Liver (tissue), 8 donors: ENCODE measurements at regions not wholly inside any gene's neighbourhood (a gene's known extent, or its start where the extent isn't known, plus 50 kb on each side); places are given as distances from the start of the nearest gene placed in this dataset.

Experiments
- DNase-seq: peaks from one replicate; pipeline ENCODE4 v3.0.0-alpha.2; 2017; ENCODE audit warnings: low spot score
- H3K27ac ChIP-seq, 2 donors: one replicate each; pipeline ENCODE4 v1.7.0; 2013; ENCODE audit warnings: inconsistent platforms in 2 of 2, low read length in 2 of 2, control low read depth in 1 of 2, low read depth in 1 of 2, mild to moderate bottlenecking in 1 of 2
- H3K27me3 ChIP-seq, 4 donors: one replicate each; pipeline versions ENCODE4 v1.6.1 to v1.7.0; 2013; ENCODE audit warnings: low read length in 3 of 4, inconsistent platforms in 1 of 4, mild to moderate bottlenecking in 1 of 4, moderate library complexity in 1 of 4; ENCODE audit not compliant: control insufficient read depth in 4 of 4, insufficient read depth in 4 of 4
- H3K36me3 ChIP-seq, 4 donors: one replicate each; pipeline versions ENCODE4 v1.6.1 to v1.7.0; 2013; ENCODE audit warnings: low read length in 3 of 4, mild to moderate bottlenecking in 3 of 4, low read depth in 1 of 4, moderate library complexity in 1 of 4; ENCODE audit not compliant: control insufficient read depth in 4 of 4, insufficient read depth in 3 of 4
- H3K4me1 ChIP-seq, 4 donors: one replicate each; pipeline versions ENCODE4 v1.6.1 to v1.7.0; 2013; ENCODE audit warnings: low read length in 3 of 4, mild to moderate bottlenecking in 3 of 4, moderate library complexity in 1 of 4; ENCODE audit not compliant: control insufficient read depth in 4 of 4, insufficient read depth in 4 of 4
- H3K4me3 ChIP-seq, 3 donors: one replicate each; pipeline versions ENCODE4 v1.6.1 to v1.7.0; 2013; ENCODE audit warnings: low read length in 3 of 3, control low read depth in 1 of 3, low read depth in 1 of 3, mild to moderate bottlenecking in 1 of 3
- H3K9ac ChIP-seq, 2 donors: one replicate each; pipeline ENCODE4 v1.7.0; 2013; ENCODE audit warnings: low read length in 2 of 2, mild to moderate bottlenecking in 2 of 2, moderate library complexity in 2 of 2, control low read depth in 1 of 2, low read depth in 1 of 2
- H3K9me3 ChIP-seq, 4 donors: one replicate each; pipeline versions ENCODE4 v1.6.1 to v1.7.0; 2013; ENCODE audit warnings: low read length in 3 of 4; ENCODE audit not compliant: control insufficient read depth in 4 of 4
- ATF3 ChIP-seq: IDR thresholded peaks from 2 replicates; pipeline ENCODE4 v1.6.1; 2016; ENCODE audit warnings: antibody characterized with exemption
- CTCF ChIP-seq: fragments of 150-350 bp; IDR thresholded peaks from 2 replicates; pipeline ENCODE4 v1.5.1; 2017; ENCODE audit warnings: improper control_type of control experiment, low read depth, low read length; ENCODE audit not compliant: missing input control
- EGR1 ChIP-seq, 2 donors: IDR thresholded peaks; 2 replicates each; pipeline ENCODE4 v1.6.1; 2016 to 2018; ENCODE audit warnings: antibody characterized with exemption in 2 of 2, low read depth in 2 of 2
- FOXA1 ChIP-seq: IDR thresholded peaks from 2 replicates; pipeline ENCODE4 v1.6.1; 2016; ENCODE audit warnings: antibody characterized with exemption
- FOXA2 ChIP-seq: IDR thresholded peaks from 2 replicates; pipeline ENCODE4 v1.6.1; 2016; ENCODE audit warnings: antibody characterized with exemption
- GABPA ChIP-seq, 2 donors: IDR thresholded peaks in 1 of 2; conservative IDR thresholded peaks in 1 of 2; 2 replicates each; pipeline ENCODE4 v1.6.1; 2016; ENCODE audit warnings: antibody characterized with exemption in 2 of 2, mild to moderate bottlenecking in 1 of 2, moderate library complexity in 1 of 2
- HNF4A ChIP-seq, 2 donors: conservative IDR thresholded peaks; 2 replicates each; pipeline ENCODE4 v1.6.1; 2016; ENCODE audit warnings: antibody characterized with exemption in 2 of 2, mild to moderate bottlenecking in 2 of 2
- HNF4G ChIP-seq: IDR thresholded peaks from 2 replicates; pipeline ENCODE4 v1.6.1; 2016; ENCODE audit warnings: antibody characterized with exemption
- JUND ChIP-seq, 2 donors: IDR thresholded peaks; 2 replicates each; pipeline ENCODE4 v1.6.1; 2016; ENCODE audit warnings: antibody characterized with exemption in 2 of 2
- MAX ChIP-seq: IDR thresholded peaks from 2 replicates; pipeline ENCODE4 v1.6.1; 2016; ENCODE audit warnings: antibody characterized with exemption
- NR2F2 ChIP-seq: IDR thresholded peaks from 2 replicates; pipeline ENCODE4 v1.6.1; 2016; ENCODE audit warnings: antibody characterized with exemption
- RAD21 ChIP-seq, 2 donors: IDR thresholded peaks; 2 replicates each; pipeline ENCODE4 v1.6.1; 2016; ENCODE audit warnings: antibody characterized with exemption in 2 of 2, mild to moderate bottlenecking in 2 of 2
- REST ChIP-seq: IDR thresholded peaks from 2 replicates; pipeline ENCODE4 v1.6.1; 2016; ENCODE audit warnings: antibody characterized with exemption, mild to moderate bottlenecking
- RXRA ChIP-seq, 2 donors: IDR thresholded peaks; 2 replicates each; pipeline ENCODE4 v1.6.1; 2017 to 2018; ENCODE audit warnings: antibody characterized with exemption in 2 of 2, mild to moderate bottlenecking in 1 of 2
- SP1 ChIP-seq: IDR thresholded peaks from 2 replicates; pipeline ENCODE4 v1.6.1; 2018; ENCODE audit warnings: antibody characterized with exemption, mild to moderate bottlenecking
- TAF1 ChIP-seq: conservative IDR thresholded peaks from 2 replicates; pipeline ENCODE4 v1.6.1; 2016; ENCODE audit warnings: antibody characterized with exemption, mild to moderate bottlenecking
- YY1 ChIP-seq: IDR thresholded peaks from 2 replicates; pipeline ENCODE4 v1.6.1; 2016; ENCODE audit warnings: antibody characterized with exemption, mild to moderate bottlenecking
- ZBTB33 ChIP-seq: IDR thresholded peaks from 2 replicates; pipeline ENCODE4 v1.6.1; 2016; ENCODE audit warnings: antibody characterized with exemption
- WGBS: extraction: QIAGEN DNeasy Blood & Tissue Kit; methylation state at CpG from one replicate; pipeline ENCODE4 v1.1.7; 2013; 5-methylcytosine and 5-hydroxymethylcytosine counted together
- donor health status: healthy.
- donor health status: healthy.
- donor health status: healthy.
- donor health status: healthy.
- donor health status: healthy.

GRCh38 chr3:41111011-41111410, 88.3 kb upstream of the CTNNB1 start:
- Histone ChIP-seq H3K27me3 (peaks cover 0 to 2% (median 0%) of the 10 kb centered on the region in 4 donors), H3K4me3 (no peak overlapping the region), H3K36me3 (no peaks in the 10 kb centered on the region), H3K27ac (no peak overlapping the region), H3K9me3 (no peaks in the 10 kb centered on the region), H3K9ac (no peak overlapping the region), H3K4me1 (peaks cover 1 to 5% (median 3%) of the 10 kb centered on the region in 4 donors)
- DNase-seq = no peak
- 81% methylated on average over 2 of the region's 2 CpGs for WGBS
- TF ChIP-seq RAD21 (IDR thresholded peaks at IDR 0.05) (no peak), FOXA2 (no peak), ATF3 (no peak), CTCF (no peak), ZBTB33 (no peak), HNF4G (no peak), HNF4A (conservative IDR thresholded peaks at IDR 0.05) (no peak), RXRA (IDR thresholded peaks at IDR 0.05) (no peak)

- WGBS = 81% methylated on average over 2 of the region's 2 CpGs
- H3K27ac ChIP-seq = no peak overlapping the region
- TF ChIP-seq GABPA (IDR thresholded peaks at IDR 0.05 in 1 of 2, conservative IDR thresholded peaks at IDR 0.05 in 1 of 2) (no peak), ZBTB33 (no peak), ATF3 (no peak), REST (no peak), HNF4G (no peak), YY1 (no peak), RAD21 (IDR thresholded peaks at IDR 0.05) (no peak), NR2F2 (no peak), CTCF (no peak), FOXA1 (no peak), HNF4A (conservative IDR thresholded peaks at IDR 0.05) (no peak), EGR1 (IDR thresholded peaks at IDR 0.05; ENCODE audit: low read depth in 2 of 2) (no peak), TAF1 (no peak), MAX (no peak), JUND (IDR thresholded peaks at IDR 0.05) (no peak), SP1 (no peak), FOXA2 (no peak), RXRA (IDR thresholded peaks at IDR 0.05) (no peak)
- H3K9ac ChIP-seq = no peak overlapping the region
- peaks cover 1 to 5% (median 3%) of the 10 kb centered on the region in 4 donors for H3K4me1 ChIP-seq
- H3K9me3 ChIP-seq = no peaks in the 10 kb centered on the region
- DNase-seq = no peak
- H3K27me3 ChIP-seq = peaks cover 0 to 2% (median 0%) of the 10 kb centered on the region in 4 donors
- no peak overlapping the region for H3K4me3 ChIP-seq
- H3K36me3 ChIP-seq = no peaks in the 10 kb centered on the region
These were observed 86.8 kb upstream of the CTNNB1 start for GRCh38 chr3:41112466-41112865.
